IMR-90 (cell line): ENCODE measurements at regions not wholly inside any gene's neighbourhood (a gene's known extent, or its start where the extent isn't known, plus 50 kb on each side); places are given as distances from the start of the nearest gene placed in this dataset.

Experiments
- ATAC-seq: fragments of 200-7000 bp; cut with Tn5 transposase; 2 replicates; pipeline ENCODE4 v1.9.1; 2020; ENCODE audit warnings: low read depth, mild to moderate bottlenecking, moderate library complexity
- BruUV-seq: library from RNA; stranded (reverse); fragments of 400-500 nt; replicated peaks from 2 replicates; lab custom pipeline; 2021; lab: Mats Ljungman, UMichigan
- CTCF ChIA-PET: fragments of 300-600 bp; formaldehyde crosslinking; extraction: SDS; loops from one replicate; lab custom pipeline; 2021; ENCODE audit warnings: antibody characterized with exemption; lab: Yijun Ruan, JAX
- POLR2A ChIA-PET: fragments of 300-600 bp; sonication (Branson Sonifier 250); formaldehyde crosslinking; loops from one replicate; lab custom pipeline; 2022; ENCODE audit warnings: antibody characterized with exemption; ENCODE audit not compliant: unreplicated experiment; lab: Charles Lee
- DNase-seq: peaks from one replicate; pipeline ENCODE4 v3.0.0; 2013
- H2AFZ ChIP-seq: replicated peaks from 2 replicates; pipeline ENCODE3; 2013; ENCODE audit warnings: low read length, mild to moderate bottlenecking; ENCODE audit not compliant: poor library complexity
- H2AK5ac ChIP-seq: 2 replicates; pipeline ENCODE4 v1.6.1; 2013; ENCODE audit warnings: low read depth, low read length, inconsistent platforms
- H2AK9ac ChIP-seq: replicated peaks from 2 replicates; pipeline ENCODE3; 2013; ENCODE audit warnings: mild to moderate bottlenecking, low read depth, low read length, moderate library complexity; ENCODE audit not compliant: poor library complexity
- H2BK120ac ChIP-seq: 2 replicates; pipeline ENCODE4 v1.6.1; 2013; ENCODE audit warnings: low read depth, low read length, inconsistent platforms
- H2BK15ac ChIP-seq: 3 replicates; pipeline ENCODE4 v1.6.1; 2013; ENCODE audit warnings: low read depth, low read length, inconsistent platforms
- H2BK20ac ChIP-seq: 2 replicates; pipeline ENCODE4 v1.6.1; 2013; ENCODE audit warnings: low read depth, mild to moderate bottlenecking, inconsistent platforms, low read length, moderate library complexity
- H2BK5ac ChIP-seq: 2 replicates; pipeline ENCODE4 v1.6.1; 2013; ENCODE audit warnings: mild to moderate bottlenecking, low read depth, low read length, inconsistent platforms; ENCODE audit not compliant: poor library complexity, severe bottlenecking
- H3K14ac ChIP-seq: replicated peaks from 2 replicates; pipeline ENCODE4 v1.6.1; 2013; ENCODE audit warnings: low read depth, low read length, inconsistent platforms
- H3K18ac ChIP-seq: 2 replicates; pipeline ENCODE4 v1.6.1; 2013; ENCODE audit warnings: low read depth, low read length, control low read depth
- H3K23ac ChIP-seq: 2 replicates; pipeline ENCODE4 v1.6.1; 2013; ENCODE audit warnings: low read depth, low read length, inconsistent platforms
- H3K27ac ChIP-seq: 2 replicates; pipeline ENCODE4 v1.5.1; 2013; ENCODE audit warnings: mild to moderate bottlenecking, control low read depth, low read length; ENCODE audit not compliant: insufficient read depth
- H3K27me3 ChIP-seq: 2 replicates; pipeline ENCODE4 v1.6.1; 2013; ENCODE audit warnings: low read length; ENCODE audit not compliant: control insufficient read depth, insufficient read depth
- H3K36me3 ChIP-seq: 2 replicates; pipeline ENCODE4 v1.6.1; 2013; ENCODE audit warnings: low read length, mixed read lengths; ENCODE audit not compliant: control insufficient read depth, insufficient read depth
- H3K4ac ChIP-seq: 2 replicates; pipeline ENCODE4 v1.6.1; 2013; ENCODE audit warnings: low read depth, low read length, inconsistent platforms
- H3K4me1 ChIP-seq: 2 replicates; pipeline ENCODE4 v1.6.1; 2013; ENCODE audit warnings: low read length, mixed read lengths; ENCODE audit not compliant: control insufficient read depth, insufficient read depth
- H3K4me2 ChIP-seq: 2 replicates; pipeline ENCODE4 v1.6.1; 2013; ENCODE audit warnings: low read depth, mild to moderate bottlenecking, control low read depth, low read length, moderate library complexity
- H3K4me3 ChIP-seq: 2 replicates; pipeline ENCODE4 v1.5.1; 2013; ENCODE audit warnings: low read depth, mild to moderate bottlenecking, control low read depth, low read length, moderate library complexity; ENCODE audit not compliant: insufficient read depth
- H3K56ac ChIP-seq: 2 replicates; pipeline ENCODE4 v1.6.1; 2013; ENCODE audit warnings: low read length, inconsistent platforms; ENCODE audit not compliant: insufficient read depth; ENCODE audit errors: extremely low read depth
- H3K79me1 ChIP-seq, 2 experiments: 2 replicates each; pipeline ENCODE4 v1.6.1; 2013; ENCODE audit warnings: low read length in 2 of 2, inconsistent platforms in 1 of 2, low read depth in 1 of 2
- H3K9ac ChIP-seq: 2 replicates; pipeline ENCODE4 v1.6.1; 2013; ENCODE audit warnings: low read depth, low read length, control low read depth
- H3K9me1 ChIP-seq: 2 replicates; pipeline ENCODE4 v1.6.1; 2013; ENCODE audit warnings: low read length, inconsistent platforms; ENCODE audit not compliant: insufficient read depth
- H3K9me3 ChIP-seq: 2 replicates; pipeline ENCODE4 v1.6.1; 2013; ENCODE audit warnings: low read length; ENCODE audit not compliant: control insufficient read depth, insufficient read depth
- H4K20me1 ChIP-seq: 2 replicates; pipeline ENCODE4 v1.6.1; 2013; ENCODE audit warnings: low read length, inconsistent platforms; ENCODE audit not compliant: insufficient read depth
- H4K5ac ChIP-seq: 2 replicates; pipeline ENCODE4 v1.6.1; 2013; ENCODE audit warnings: mild to moderate bottlenecking, low read depth, low read length, control low read depth
- H4K8ac ChIP-seq, 2 experiments: 2 replicates each; pipeline ENCODE4 v1.6.1; 2013; ENCODE audit warnings: low read depth in 2 of 2, low read length in 2 of 2, control low read depth in 1 of 2, inconsistent platforms in 1 of 2
- H4K91ac ChIP-seq: 2 replicates; pipeline ENCODE4 v1.6.1; 2013; ENCODE audit warnings: low read depth, low read length, inconsistent platforms; ENCODE audit not compliant: insufficient read depth
- MAFK ChIP-seq: IDR thresholded peaks from 2 replicates; pipeline ENCODE4 v1.6.1; 2012; ENCODE audit warnings: low read depth, low read length, improper control_type of control experiment
- MXI1 ChIP-seq: IDR thresholded peaks from 2 replicates; pipeline ENCODE4 v1.6.1; 2012; ENCODE audit warnings: low read depth, mild to moderate bottlenecking, low read length, moderate library complexity, borderline replicate concordance
- POLR2A ChIP-seq: IDR thresholded peaks from 2 replicates; pipeline ENCODE4 v1.6.1; 2012; ENCODE audit warnings: mild to moderate bottlenecking, low read depth, low read length
- SMC3 ChIP-seq: fragments of 150-350 bp; IDR thresholded peaks from 2 replicates; pipeline ENCODE4 v1.6.1; 2016; ENCODE audit warnings: low read depth, mild to moderate bottlenecking, antibody characterized with exemption, low read length, moderate library complexity
- WGBS, 2 experiments: methylation state at CpG; one replicate each; pipeline versions ENCODE4 v1.1.5 to v1.1.7; 2013; ENCODE audit warnings: missing lambda C conversion rate in 2 of 2; ENCODE audit not compliant: insufficient read length in 1 of 2; ENCODE audit errors: extremely low coverage in 2 of 2; 5-methylcytosine and 5-hydroxymethylcytosine counted together
- dilution Hi-C: fragments of 300-500 bp; cut with HindIII; formaldehyde crosslinking; loops from one replicate; pipeline ENCODE4 v1.14.3; 2018; ENCODE audit warnings: low sequenced_read_pairs; ENCODE audit not compliant: unreplicated experiment
- in situ Hi-C: fragments of 300-500 bp; cut with MboI; formaldehyde crosslinking; loops from 3 replicates; pipeline ENCODE4 v1.14.3; 2019; ENCODE audit warnings: low sequenced_read_pairs, inconsistent platforms, mixed read lengths
- intact Hi-C: fragments of 100-400 bp; cut with micrococcal nuclease; formaldehyde crosslinking; loops from 2 replicates; pipeline ENCODE4 v1.10.0; 2022

GRCh38 chr1:229032375-229032774 is 238.5 kb upstream of the RAB4A start:
- Histone ChIP-seq H3K4me3 (no peak overlapping the region), H3K36me3 (no peaks in the 10 kb centered on the region), H3K4ac (no peak overlapping the region), H3K9me1 (no peaks in the 10 kb centered on the region), H2AK5ac (no peak overlapping the region), H3K56ac (no peak overlapping the region), H2BK120ac (no peak overlapping the region), H2BK20ac (no peak overlapping the region), H4K91ac (no peak overlapping the region), H3K9me3 (no peaks in the 10 kb centered on the region), H3K27me3 (peaks cover 9% of the 10 kb centered on the region), H3K4me1 (peaks cover 2% of the 10 kb centered on the region; the same call in 1 of the 2 replicates), H3K79me1 (no peaks in the 10 kb centered on the region), H2BK15ac (no peak overlapping the region), H3K14ac (no peak overlapping the region), H4K20me1 (no peaks in the 10 kb centered on the region), H3K4me2 (no peak overlapping the region), H2AFZ (no peak overlapping the region), H2BK5ac (no peak overlapping the region), H2AK9ac (no peak overlapping the region), H3K18ac (no peak overlapping the region), H4K5ac (no peak overlapping the region), H3K23ac (no peak overlapping the region), H3K9ac (no peak overlapping the region), H4K8ac (no peak overlapping the region), H3K27ac (no peak overlapping the region)
- no peak for TF ChIP-seq SMC3
- TF ChIP-seq POLR2A, result no peak
- no peak for TF ChIP-seq MAFK
- TF ChIP-seq MXI1, result no peak
- in situ Hi-C loops, result no loop called here
- POLR2A ChIA-PET, result no interaction called here
- BruUV-seq, result no TSS peak
- WGBS, 2 experiments, result no CpG with 5 or more reads among the region's 1 CpG
- DNase-seq, result no peak
- dilution Hi-C loops, result no loop called here
- CTCF ChIA-PET, result no interaction called here
- intact Hi-C loops, result no loop called here
- ATAC-seq, result no peak; the same call in none of the 2 replicates
